ENCODE measurements at regions not wholly inside any gene's neighbourhood (a gene's known extent, or its start where the extent isn't known, plus 50 kb on each side); places are given as distances from the start of the nearest gene placed in this dataset.

DNA sequence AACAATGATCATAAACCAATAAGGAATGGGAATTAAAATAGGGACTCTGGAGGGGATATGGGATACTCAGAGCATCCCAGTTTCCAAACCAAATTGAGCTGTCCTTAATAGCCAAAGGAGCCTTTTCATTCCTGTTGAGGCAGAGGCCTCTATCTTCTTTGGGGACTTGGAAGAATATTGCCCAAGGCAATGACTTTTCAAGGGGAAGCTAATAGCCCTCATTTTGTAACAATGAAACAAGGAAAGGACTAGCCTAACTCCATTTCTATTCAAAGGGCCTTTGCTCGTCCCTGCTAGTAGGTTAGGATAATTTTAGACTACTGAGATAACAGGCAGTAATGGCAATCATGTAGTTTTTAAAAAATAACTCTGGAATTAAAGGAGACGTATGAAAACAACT is 789.8 kb upstream of the SLITRK5 start:
- intact Hi-C loops (cut with micrococcal nuclease; ENCODE audit: unreplicated experiment) (no loop called here), in situ Hi-C loops (cut with HindIII; ENCODE audit: low pct_unique_long_range_greater_than_20kb, low sequenced_read_pairs) (no loop called here)
- H3K4me3 ChIP-seq (ENCODE audit: low read depth in 2 of 2, low read length in 2 of 2): no peak overlapping the region
- H3K27ac ChIP-seq (ENCODE audit: low read length): no peak overlapping the region
- H3K36me3 ChIP-seq (ENCODE audit: control insufficient read depth, insufficient read depth, low read length): no peaks in the 10 kb centered on the region
- no peak for DNase-seq (ENCODE audit: low read depth, low spot score)
- TF ChIP-seq, protein P1, sequence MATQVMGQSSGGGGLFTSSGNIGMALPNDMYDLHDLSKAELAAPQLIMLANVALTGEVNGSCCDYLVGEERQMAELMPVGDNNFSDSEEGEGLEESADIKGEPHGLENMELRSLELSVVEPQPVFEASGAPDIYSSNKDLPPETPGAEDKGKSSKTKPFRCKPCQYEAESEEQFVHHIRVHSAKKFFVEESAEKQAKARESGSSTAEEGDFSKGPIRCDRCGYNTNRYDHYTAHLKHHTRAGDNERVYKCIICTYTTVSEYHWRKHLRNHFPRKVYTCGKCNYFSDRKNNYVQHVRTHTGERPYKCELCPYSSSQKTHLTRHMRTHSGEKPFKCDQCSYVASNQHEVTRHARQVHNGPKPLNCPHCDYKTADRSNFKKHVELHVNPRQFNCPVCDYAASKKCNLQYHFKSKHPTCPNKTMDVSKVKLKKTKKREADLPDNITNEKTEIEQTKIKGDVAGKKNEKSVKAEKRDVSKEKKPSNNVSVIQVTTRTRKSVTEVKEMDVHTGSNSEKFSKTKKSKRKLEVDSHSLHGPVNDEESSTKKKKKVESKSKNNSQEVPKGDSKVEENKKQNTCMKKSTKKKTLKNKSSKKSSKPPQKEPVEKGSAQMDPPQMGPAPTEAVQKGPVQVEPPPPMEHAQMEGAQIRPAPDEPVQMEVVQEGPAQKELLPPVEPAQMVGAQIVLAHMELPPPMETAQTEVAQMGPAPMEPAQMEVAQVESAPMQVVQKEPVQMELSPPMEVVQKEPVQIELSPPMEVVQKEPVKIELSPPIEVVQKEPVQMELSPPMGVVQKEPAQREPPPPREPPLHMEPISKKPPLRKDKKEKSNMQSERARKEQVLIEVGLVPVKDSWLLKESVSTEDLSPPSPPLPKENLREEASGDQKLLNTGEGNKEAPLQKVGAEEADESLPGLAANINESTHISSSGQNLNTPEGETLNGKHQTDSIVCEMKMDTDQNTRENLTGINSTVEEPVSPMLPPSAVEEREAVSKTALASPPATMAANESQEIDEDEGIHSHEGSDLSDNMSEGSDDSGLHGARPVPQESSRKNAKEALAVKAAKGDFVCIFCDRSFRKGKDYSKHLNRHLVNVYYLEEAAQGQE (IDR thresholded peaks at IDR 0.05; ENCODE audit: insufficient read depth in 1 of 2, low read depth in 2 of 2, low read length in 1 of 2): no peak
- TF ChIP-seq TCF7L2 (IDR thresholded peaks at IDR 0.05; ENCODE audit: low read depth, low read length) (no peak), POLR2AphosphoS5 (IDR thresholded peaks at IDR 0.05; ENCODE audit: low read depth, low read length) (no peak), SIN3A (IDR thresholded peaks at IDR 0.05; ENCODE audit: borderline replicate concordance, insufficient read depth, low read depth, low read length) (no peak)
- TF ChIP-seq, protein P2, sequence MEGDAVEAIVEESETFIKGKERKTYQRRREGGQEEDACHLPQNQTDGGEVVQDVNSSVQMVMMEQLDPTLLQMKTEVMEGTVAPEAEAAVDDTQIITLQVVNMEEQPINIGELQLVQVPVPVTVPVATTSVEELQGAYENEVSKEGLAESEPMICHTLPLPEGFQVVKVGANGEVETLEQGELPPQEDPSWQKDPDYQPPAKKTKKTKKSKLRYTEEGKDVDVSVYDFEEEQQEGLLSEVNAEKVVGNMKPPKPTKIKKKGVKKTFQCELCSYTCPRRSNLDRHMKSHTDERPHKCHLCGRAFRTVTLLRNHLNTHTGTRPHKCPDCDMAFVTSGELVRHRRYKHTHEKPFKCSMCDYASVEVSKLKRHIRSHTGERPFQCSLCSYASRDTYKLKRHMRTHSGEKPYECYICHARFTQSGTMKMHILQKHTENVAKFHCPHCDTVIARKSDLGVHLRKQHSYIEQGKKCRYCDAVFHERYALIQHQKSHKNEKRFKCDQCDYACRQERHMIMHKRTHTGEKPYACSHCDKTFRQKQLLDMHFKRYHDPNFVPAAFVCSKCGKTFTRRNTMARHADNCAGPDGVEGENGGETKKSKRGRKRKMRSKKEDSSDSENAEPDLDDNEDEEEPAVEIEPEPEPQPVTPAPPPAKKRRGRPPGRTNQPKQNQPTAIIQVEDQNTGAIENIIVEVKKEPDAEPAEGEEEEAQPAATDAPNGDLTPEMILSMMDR (IDR thresholded peaks at IDR 0.05): no peak
- ATAC-seq: no peak
- BruUV-seq (replicated peaks): no TSS peak
- no peaks in the 10 kb centered on the region for H3K27me3 ChIP-seq (ENCODE audit: control insufficient read depth, insufficient read depth, low read length)
- H3K4me1 ChIP-seq (ENCODE audit: control insufficient read depth, insufficient read depth, low read length): no peaks in the 10 kb centered on the region
- CTCF ChIA-PET: no interaction called here
- POLR2A ChIA-PET: no interaction called here
- no peaks in the 10 kb centered on the region for H3K9me3 ChIP-seq (ENCODE audit: control insufficient read depth, insufficient read depth, low read depth, low read length)

DNA sequence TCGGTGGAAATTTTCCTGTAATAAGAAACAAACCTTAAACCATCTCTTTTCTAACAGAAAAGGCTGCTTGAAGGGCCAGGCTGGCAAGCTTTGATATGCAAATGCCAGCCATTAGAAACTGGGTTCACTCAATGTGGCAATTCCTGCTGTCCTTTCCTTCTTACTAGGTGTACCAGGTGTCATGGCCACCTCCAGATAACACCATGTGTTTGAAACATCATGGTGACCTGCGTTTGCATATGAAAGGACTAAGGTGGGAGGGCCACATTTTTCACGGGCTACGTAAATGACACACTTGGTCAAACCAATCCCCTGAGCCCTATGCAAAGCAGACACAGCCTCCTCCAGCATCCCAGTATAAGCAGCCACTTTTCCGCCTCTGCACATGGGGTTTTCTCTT is 789.1 kb upstream of the SLITRK5 start:
- Histone ChIP-seq H3K4me3 (ENCODE audit: low read depth in 2 of 2, low read length in 2 of 2) (no peak overlapping the region), H3K9me3 (ENCODE audit: control insufficient read depth, insufficient read depth, low read depth, low read length) (no peaks in the 10 kb centered on the region), H3K27me3 (ENCODE audit: control insufficient read depth, insufficient read depth, low read length) (no peaks in the 10 kb centered on the region), H3K36me3 (ENCODE audit: control insufficient read depth, insufficient read depth, low read length) (no peaks in the 10 kb centered on the region), H3K4me1 (ENCODE audit: control insufficient read depth, insufficient read depth, low read length) (no peaks in the 10 kb centered on the region), H3K27ac (ENCODE audit: low read length) (no peak overlapping the region)
- DNase-seq (ENCODE audit: low read depth, low spot score) (no peak), ATAC-seq (no peak)
- TF ChIP-seq, protein P1 (IDR thresholded peaks at IDR 0.05; ENCODE audit: insufficient read depth in 1 of 2, low read depth in 2 of 2, low read length in 1 of 2): no peak
- TF ChIP-seq SIN3A (IDR thresholded peaks at IDR 0.05; ENCODE audit: borderline replicate concordance, insufficient read depth, low read depth, low read length) (no peak), TCF7L2 (IDR thresholded peaks at IDR 0.05; ENCODE audit: low read depth, low read length) (no peak), POLR2AphosphoS5 (IDR thresholded peaks at IDR 0.05; ENCODE audit: low read depth, low read length) (no peak)
- TF ChIP-seq, protein P2 (IDR thresholded peaks at IDR 0.05): no peak
- POLR2A ChIA-PET: no interaction called here
- in situ Hi-C loops (cut with HindIII; ENCODE audit: low pct_unique_long_range_greater_than_20kb, low sequenced_read_pairs) (no loop called here), intact Hi-C loops (cut with micrococcal nuclease; ENCODE audit: unreplicated experiment) (no loop called here)
- CTCF ChIA-PET: no interaction called here
- no TSS peak for BruUV-seq (replicated peaks)
